GM10266 (cell line): ENCODE measurements at regions not wholly inside any gene's neighbourhood (a gene's known extent, or its start where the extent isn't known, plus 50 kb on each side); places are given as distances from the start of the nearest gene placed in this dataset.

Experiments used
- DNase-seq: peaks from one replicate; pipeline ENCODE4 v3.0.0; 2012; ENCODE audit errors: extremely low spot score
- CTCF ChIP-seq: IDR thresholded peaks from 2 replicates; pipeline ENCODE4 v1.5.1; 2012; ENCODE audit warnings: mild to moderate bottlenecking, low read depth; ENCODE audit not compliant: control insufficient read depth, insufficient read depth; ENCODE audit errors: missing control alignments

GRCh38 chr18:66334534-66334933, 269.4 kb downstream of the CDH19 start:
- DNase-seq, result no peak
- TF ChIP-seq CTCF, result no peak

DNA sequence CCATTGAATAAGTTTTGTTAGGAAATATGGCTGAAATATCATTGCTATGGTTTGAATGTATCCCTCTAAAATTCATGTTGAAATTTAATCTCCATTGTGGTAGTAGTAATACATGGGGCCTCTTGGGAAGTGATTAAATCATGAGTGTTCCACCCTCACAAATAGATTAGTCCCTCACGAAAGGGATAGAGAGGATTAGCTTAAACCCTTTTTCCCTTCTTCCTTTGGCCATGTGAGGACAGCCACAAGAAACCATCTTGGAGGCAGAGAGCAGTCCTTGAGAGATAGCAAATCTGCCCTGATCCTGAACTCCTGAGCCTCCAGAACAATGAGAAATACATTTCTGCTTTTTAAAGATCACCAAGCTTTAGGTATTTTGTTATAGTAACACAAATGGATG, 274.2 kb downstream of the CDH19 start:
- TF ChIP-seq CTCF, result no peak
- DNase-seq, result no peak

DNA sequence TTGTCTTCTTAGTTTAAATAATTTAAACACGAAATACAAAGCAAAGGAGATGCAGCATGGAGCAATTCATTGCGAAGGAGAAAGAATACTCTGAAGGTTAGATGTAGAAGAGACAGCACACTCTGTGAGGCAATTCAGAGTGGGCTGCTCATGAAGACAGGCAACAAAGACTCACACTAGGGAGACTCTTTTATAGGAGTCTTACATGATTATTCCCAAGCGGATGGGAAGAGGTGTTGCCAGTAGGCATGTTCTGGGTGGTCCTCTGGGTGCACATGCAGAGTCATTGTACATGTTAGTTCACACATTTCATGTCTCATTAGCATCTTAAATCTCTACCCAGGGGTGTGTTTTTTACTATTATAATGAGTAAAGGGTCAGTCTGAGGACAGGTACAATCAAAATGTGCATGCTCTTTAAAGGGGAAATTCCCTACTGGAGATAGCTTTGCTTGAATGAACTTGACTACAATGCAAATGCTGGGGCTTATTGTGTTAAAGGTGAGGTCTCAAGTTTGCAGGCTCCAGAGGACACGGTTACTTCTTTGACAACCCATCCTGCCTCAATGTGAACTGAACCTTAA, 275.5 kb downstream of the CDH19 start:
- TF ChIP-seq CTCF, result no peak
- DNase-seq, result no peak

DNA sequence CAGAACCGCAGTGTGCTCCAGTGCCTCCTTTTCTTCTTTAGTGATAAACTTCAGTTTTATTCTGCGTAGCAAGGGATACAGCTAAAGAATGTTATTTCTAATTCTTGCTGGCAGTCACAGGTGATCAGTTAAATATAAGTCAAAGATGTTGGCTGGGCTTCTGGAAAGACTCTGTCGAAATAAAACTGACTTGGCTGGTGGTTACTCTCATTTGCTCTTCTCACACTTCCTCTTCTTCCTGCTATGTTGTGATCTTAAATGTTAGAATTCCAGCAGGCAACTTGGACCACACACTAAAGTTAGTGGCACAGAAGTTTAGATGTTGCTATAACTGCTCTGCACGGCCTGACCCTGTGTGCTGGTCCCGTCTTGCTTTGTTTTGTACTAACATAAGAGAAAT, 278.6 kb downstream of the CDH19 start:
- DNase-seq, result no peak
- TF ChIP-seq CTCF, result no peak

DNA sequence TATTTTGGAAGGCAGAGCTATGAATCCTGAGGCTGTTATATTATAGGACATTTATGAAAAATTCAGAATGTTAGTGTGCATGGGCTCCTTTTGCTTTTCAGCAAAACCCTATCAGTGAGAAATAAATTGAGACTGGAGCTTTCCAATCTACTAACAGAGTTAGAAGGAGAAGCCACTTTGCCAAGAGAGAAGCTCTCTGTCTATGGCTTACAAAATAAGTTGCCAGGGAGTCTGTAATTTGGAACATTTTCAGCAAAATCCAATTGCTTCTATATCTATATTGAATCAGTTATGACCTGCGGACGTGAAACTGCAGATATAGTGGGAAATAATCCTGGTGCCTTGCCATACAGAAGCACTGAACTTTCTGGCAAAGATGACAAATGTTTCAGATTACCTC, 279.3 kb downstream of the CDH19 start:
- DNase-seq, result no peak
- no peak for TF ChIP-seq CTCF

GRCh38 chr18:66317243-66318090, 286.4 kb downstream of the CDH19 start:
- no peak for TF ChIP-seq CTCF

GRCh38 chr18:66316701-66317100, 287.2 kb downstream of the CDH19 start:
- DNase-seq, result no peak
- no peak for TF ChIP-seq CTCF

More at GRCh38 chr18:66317243-66318090, 286.4 kb downstream of the CDH19 start:
- no peak for DNase-seq
